ENCODE measurements at regions not wholly inside any gene's neighbourhood (a gene's known extent, or its start where the extent isn't known, plus 50 kb on each side); places are given as distances from the start of the nearest gene placed in this dataset.
"Not testable (repeated sequence)": the region's sequence is repeated elsewhere in the genome, so short reads cannot be mapped to it uniquely, and the experiment has no call there.

DNA sequence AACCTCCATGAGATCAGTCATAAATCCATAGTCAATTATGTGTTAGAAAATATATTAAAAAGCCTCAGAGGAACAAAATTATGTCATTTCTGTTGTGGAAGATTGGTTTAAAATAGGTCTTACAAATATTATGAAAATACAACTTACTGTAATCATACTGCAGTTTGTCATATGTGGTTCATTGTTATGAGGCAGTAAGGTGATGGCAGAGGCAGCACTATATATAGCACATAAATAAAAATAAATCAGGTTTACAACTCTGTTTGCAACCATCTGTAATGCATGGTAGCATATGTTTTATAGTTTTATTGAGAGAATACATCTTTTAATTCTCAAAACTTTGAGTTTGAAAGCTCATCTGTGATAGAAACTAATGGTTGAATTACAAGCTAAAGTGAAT lies 651.4 kb downstream of the PCDH11X start:
- H3K36me3 ChIP-seq (replicated peaks in 1 of 2; ENCODE audit: insufficient read depth in 1 of 2, low read depth in 2 of 2); DNase-seq; H3K4me3 ChIP-seq; H3K27me3 ChIP-seq; intact Hi-C loops (cut with DNase I); ATAC-seq; H3K4me1 ChIP-seq; H3K27ac ChIP-seq; H3K9me3 ChIP-seq: not testable (repeated sequence)

DNA sequence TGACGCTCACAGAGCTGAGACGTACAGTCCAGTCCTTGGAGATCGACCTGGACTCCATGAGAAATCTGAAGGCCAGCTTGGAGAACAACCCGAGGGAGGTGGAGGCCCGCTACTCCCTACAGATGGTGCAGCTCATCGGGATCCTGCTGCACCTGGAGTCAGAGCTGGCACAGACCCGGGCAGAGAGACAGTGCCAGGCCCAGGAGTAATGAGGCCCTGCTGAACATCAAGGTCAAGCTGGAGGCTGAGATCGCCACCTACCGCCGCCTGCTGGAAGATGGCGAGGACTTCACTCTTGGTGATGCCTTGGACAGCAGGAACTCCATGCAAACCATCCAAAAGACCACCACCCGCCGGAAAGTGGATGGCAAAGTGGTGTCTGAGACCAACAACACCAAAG lies 681.4 kb downstream of the PCDH11X start:
- intact Hi-C loops (cut with DNase I); H3K4me1 ChIP-seq; DNase-seq: not testable (repeated sequence)

DNA sequence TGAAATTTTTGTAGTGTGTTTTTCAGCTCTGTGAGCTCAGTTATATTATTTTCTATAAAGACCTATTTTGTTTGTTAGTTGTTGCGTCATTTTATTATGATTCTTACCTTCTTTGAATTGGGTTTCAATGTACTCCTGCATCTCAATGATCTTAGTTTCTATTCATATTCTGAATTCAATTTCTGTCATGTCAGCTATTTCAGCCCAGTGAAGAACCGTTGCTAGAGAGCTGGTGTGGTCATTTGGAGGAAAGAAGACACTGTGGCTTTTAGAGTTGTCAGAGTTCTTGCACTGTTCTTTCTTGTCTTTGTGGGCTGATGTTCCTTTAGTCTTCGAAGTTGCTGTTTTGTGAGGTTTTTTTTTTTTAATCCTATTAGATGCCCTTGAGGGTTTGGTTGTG lies 701.0 kb downstream of the PCDH11X start:
- intact Hi-C loops (cut with DNase I); H3K27ac ChIP-seq; H3K36me3 ChIP-seq (replicated peaks in 1 of 2; ENCODE audit: insufficient read depth in 1 of 2, low read depth in 2 of 2); ATAC-seq; H3K9me3 ChIP-seq; H3K4me1 ChIP-seq; DNase-seq; H3K27me3 ChIP-seq; H3K4me3 ChIP-seq: not testable (repeated sequence)
- WGBS, 2 donors = 59 to 78% methylated on average over 3 of the region's 3 CpGs

More for the DNA sequence above, 681.4 kb downstream of the PCDH11X start:
- not testable (repeated sequence) for H3K4me3 ChIP-seq; H3K9me3 ChIP-seq; H3K27me3 ChIP-seq; ATAC-seq; H3K27ac ChIP-seq; H3K36me3 ChIP-seq (replicated peaks in 1 of 2; ENCODE audit: insufficient read depth in 1 of 2, low read depth in 2 of 2)
- 89% methylated on average over 12 of the region's 13 CpGs; no CpG with 5 or more reads in 1 of the 2 donors for WGBS, 2 donors

DNA sequence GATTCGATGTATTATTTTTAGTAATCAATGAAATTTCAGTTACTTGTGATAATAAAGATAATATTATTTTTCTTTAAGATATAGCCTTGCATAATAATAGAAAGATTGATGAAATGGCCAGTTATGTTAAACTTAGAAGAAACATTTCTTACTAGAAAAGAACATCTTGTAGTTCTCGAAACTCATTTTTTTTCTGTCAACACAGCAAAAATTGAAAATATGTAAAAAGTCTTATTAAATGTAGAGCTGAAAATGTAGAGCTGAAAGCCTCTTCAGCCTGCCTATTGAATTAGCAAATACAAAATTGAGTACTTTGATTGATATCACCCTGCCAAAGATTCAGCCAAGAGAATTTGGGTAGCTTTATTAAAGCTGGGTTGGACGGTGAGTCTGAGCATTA lies 706.3 kb downstream of the PCDH11X start:
- H3K36me3 ChIP-seq (replicated peaks in 1 of 2; ENCODE audit: insufficient read depth in 1 of 2, low read depth in 2 of 2); H3K4me1 ChIP-seq; H3K4me3 ChIP-seq; intact Hi-C loops (cut with DNase I); H3K27ac ChIP-seq; ATAC-seq; H3K27me3 ChIP-seq; DNase-seq; H3K9me3 ChIP-seq: not testable (repeated sequence)
- 64 to 75% methylated on average over 3 of the region's 3 CpGs for WGBS, 2 donors

DNA sequence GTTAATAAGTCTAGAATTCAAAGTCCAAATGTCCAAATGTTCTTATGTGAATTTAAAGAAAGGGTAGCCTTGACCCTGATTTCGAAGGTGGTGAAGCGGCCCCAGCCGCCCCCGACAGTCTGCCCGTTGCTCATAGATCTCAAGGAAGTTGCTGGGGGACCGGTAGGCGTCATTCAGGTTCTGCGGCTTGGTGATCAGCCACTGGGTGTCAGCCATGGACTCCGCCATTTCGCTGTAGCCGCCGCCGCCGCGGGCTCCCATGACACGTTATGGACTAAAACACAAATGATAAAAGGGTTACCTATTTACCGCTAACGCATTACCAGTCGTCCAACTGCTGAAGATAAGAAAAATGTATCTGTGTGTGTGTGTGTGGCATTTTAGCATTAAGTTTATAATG lies 736.1 kb downstream of the PCDH11X start:
- H3K36me3 ChIP-seq (replicated peaks in 1 of 2; ENCODE audit: insufficient read depth in 1 of 2, low read depth in 2 of 2); H3K27me3 ChIP-seq; DNase-seq; H3K4me3 ChIP-seq; ATAC-seq; H3K4me1 ChIP-seq; intact Hi-C loops (cut with DNase I); H3K27ac ChIP-seq; H3K9me3 ChIP-seq: not testable (repeated sequence)
- 88 to 91% methylated on average over 18 to 19 of the region's 19 CpGs for WGBS, 2 donors

DNA sequence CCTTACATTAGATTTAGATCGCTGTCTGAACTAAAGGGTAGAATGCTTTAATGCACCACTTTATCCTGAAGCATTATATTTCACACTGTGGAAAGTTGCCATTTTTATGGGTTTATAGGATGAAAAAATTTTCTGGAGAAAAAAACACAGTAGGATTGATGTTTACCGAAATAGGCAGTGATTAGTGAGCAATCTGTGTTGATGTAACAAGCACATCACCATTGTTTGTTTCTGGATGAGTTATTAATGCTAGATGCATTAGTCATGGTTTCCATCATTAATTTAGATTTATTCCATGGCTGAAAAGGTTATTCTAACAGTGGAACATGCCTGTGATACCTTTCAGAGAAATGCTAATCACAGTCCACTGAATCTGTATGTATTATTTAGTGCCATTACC lies 749.8 kb downstream of the PCDH11X start:
- H3K4me1 ChIP-seq; ATAC-seq; H3K27ac ChIP-seq; DNase-seq; intact Hi-C loops (cut with DNase I); H3K36me3 ChIP-seq (replicated peaks in 1 of 2; ENCODE audit: insufficient read depth in 1 of 2, low read depth in 2 of 2); H3K4me3 ChIP-seq; H3K27me3 ChIP-seq; H3K9me3 ChIP-seq: not testable (repeated sequence)
- WGBS, 2 donors = 31 to 67% methylated on average over 1 to 2 of the region's 2 CpGs

DNA sequence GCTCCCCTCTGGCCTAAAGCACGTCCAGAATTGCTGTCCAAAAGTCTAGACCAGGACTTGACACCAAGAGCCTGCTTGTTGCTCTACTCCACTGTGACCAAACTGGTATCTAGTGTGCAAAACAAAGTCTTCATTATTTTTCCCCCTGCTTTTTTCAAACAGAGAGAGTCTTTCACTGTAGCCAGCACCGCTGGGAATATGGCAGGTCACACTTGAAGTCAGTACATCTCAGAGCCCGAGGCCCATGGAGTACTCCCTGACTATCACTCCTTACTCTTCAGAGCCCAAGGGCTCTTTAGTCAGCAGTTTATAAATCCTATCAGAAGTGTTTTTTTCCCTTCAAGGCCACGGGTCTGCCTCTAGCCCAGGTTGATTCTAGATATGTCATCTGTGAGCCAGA lies 761.3 kb downstream of the PCDH11X start:
- DNase-seq; H3K4me3 ChIP-seq; intact Hi-C loops (cut with DNase I); H3K27me3 ChIP-seq; ATAC-seq; H3K36me3 ChIP-seq (replicated peaks in 1 of 2; ENCODE audit: insufficient read depth in 1 of 2, low read depth in 2 of 2); H3K4me1 ChIP-seq; H3K27ac ChIP-seq; H3K9me3 ChIP-seq: not testable (repeated sequence)
- WGBS, 2 donors = 30 to 37% methylated on average over 3 to 4 of the region's 4 CpGs

DNA sequence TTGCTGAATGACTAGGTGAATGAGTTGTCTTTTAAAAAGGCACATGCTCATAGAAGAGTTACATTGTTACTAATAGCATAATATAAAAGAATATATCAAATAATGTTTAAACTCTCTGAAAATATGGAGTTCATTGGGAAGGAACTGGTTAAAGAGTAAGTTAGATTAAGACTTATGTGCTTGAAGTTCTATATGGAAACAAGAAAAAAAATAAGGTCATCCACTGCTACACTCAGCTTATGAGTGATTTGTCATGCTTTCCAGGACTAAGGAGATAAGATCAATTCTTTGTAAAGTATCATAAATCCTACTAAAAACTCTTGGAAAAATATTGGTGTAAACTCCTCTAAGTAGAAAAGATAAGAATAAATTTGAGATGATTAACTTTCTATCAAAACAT lies 779.1 kb downstream of the PCDH11X start:
- ATAC-seq; H3K36me3 ChIP-seq (replicated peaks in 1 of 2; ENCODE audit: insufficient read depth in 1 of 2, low read depth in 2 of 2); H3K9me3 ChIP-seq; DNase-seq; intact Hi-C loops (cut with DNase I); H3K27ac ChIP-seq; H3K4me3 ChIP-seq; H3K27me3 ChIP-seq; H3K4me1 ChIP-seq: not testable (repeated sequence)

DNA sequence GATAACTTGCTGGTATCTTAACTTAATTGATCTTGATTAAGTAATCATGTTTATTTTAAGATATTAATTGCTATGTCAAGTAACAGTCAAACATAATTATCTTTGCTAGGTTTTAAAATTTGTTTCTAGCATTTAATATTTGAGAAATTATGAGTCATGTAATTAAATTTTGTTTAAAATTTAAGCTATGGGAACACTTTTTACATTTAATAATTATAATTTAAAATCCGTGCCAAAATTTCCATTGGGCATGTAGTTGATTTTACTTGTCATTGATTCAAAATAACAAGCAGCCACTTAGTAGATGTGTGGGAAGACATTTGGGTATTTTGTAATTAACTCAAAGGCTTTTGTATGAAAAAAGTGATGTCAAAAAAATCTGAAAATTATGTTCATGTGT lies 779.6 kb downstream of the PCDH11X start:
- DNase-seq; ATAC-seq; H3K27ac ChIP-seq; H3K9me3 ChIP-seq; intact Hi-C loops (cut with DNase I); H3K4me3 ChIP-seq; H3K27me3 ChIP-seq; H3K4me1 ChIP-seq; H3K36me3 ChIP-seq (replicated peaks in 1 of 2; ENCODE audit: insufficient read depth in 1 of 2, low read depth in 2 of 2): not testable (repeated sequence)
- WGBS, 2 donors = 22 to 26% methylated on average over 1 of the region's 1 CpG

DNA sequence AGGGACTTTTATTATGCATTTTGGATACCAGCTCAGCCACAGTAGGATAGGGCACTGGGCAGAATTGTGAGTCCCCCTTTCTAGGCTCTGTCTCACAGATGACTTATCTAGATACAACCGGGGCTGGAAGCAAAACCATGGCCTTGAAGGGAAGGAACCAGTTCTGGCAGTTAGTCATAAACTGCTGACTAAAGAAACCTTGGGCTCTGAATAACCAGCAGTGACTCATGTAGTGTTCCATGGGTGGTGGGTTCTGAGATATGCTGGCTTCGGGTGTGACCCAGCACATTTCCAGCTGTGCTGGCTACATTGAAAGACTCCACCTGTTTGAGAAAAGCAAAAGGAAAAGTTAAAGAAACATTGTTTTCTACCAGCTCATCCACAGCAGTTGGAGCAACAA lies 780.9 kb downstream of the PCDH11X start:
- H3K27me3 ChIP-seq; H3K36me3 ChIP-seq (replicated peaks in 1 of 2; ENCODE audit: insufficient read depth in 1 of 2, low read depth in 2 of 2); DNase-seq; H3K4me3 ChIP-seq; H3K9me3 ChIP-seq; intact Hi-C loops (cut with DNase I); H3K4me1 ChIP-seq; ATAC-seq; H3K27ac ChIP-seq: not testable (repeated sequence)
- WGBS, 2 donors = 27% methylated on average over 2 of the region's 2 CpGs; no CpG with 5 or more reads in 1 of the 2 donors

DNA sequence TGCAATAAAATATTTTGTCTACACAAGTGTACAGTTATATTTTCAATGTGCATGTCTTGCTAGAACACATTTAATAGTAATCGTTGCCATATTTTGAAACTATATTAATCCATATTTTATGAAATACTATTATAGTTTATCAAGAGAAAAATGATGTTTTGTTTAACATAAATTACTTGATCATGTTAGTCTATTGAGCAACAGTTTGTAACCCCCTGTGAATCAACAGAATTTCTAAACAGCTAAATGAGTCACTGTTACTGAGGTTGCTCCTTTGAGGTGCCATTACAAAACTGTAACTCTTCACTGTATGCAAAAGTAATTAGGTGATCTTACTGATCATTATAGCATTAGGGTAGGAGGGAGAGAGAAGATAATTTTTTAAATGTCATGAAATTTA lies 791.0 kb downstream of the PCDH11X start:
- H3K9me3 ChIP-seq; DNase-seq; H3K27ac ChIP-seq; H3K4me1 ChIP-seq; intact Hi-C loops (cut with DNase I); H3K36me3 ChIP-seq (replicated peaks in 1 of 2; ENCODE audit: insufficient read depth in 1 of 2, low read depth in 2 of 2); H3K4me3 ChIP-seq; H3K27me3 ChIP-seq; ATAC-seq: not testable (repeated sequence)
- 60 to 82% methylated on average over 1 of the region's 1 CpG for WGBS, 2 donors

DNA sequence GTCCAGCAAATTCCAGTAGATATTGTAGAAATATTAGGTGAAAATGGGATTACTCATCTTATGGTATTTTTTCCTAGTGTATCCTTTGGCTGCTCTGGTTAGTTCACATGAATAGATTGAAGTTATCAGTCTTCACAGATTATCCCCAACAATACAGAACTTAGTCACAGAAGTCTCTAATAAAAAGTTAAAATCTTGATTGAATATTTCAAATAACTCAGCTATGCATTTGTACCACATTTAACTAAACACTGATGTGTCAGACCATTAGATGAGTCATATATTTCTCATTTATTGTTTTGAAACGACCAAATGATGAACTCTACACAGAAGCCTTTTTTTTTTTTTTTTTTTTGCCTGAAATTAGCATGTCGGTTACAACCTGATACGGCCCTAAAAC lies 807.5 kb downstream of the PCDH11X start:
- H3K27ac ChIP-seq; H3K27me3 ChIP-seq; intact Hi-C loops (cut with DNase I); H3K4me1 ChIP-seq; H3K4me3 ChIP-seq; DNase-seq; ATAC-seq; H3K9me3 ChIP-seq; H3K36me3 ChIP-seq (replicated peaks in 1 of 2; ENCODE audit: insufficient read depth in 1 of 2, low read depth in 2 of 2): not testable (repeated sequence)
- WGBS, 2 donors = 44 to 47% methylated on average over 3 of the region's 3 CpGs

DNA sequence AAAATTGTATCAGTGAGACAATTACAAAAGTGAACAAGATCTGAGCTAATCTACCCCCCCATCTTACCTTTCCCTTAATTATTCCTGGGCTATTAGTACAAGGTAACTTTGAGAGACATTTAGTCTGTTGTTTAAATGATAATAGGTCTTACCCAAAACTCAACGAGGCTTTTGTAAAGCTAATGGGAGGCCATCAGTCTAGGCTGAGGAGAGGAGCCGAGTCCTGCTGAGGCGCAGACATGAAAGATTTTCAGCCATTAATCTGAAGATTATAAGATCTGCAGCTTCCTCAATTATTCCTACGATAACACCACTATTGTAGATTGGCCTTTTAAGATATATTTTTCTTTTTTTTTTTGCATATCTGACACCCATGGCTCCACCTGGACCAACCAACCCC lies 810.5 kb downstream of the PCDH11X start:
- H3K36me3 ChIP-seq (replicated peaks in 1 of 2; ENCODE audit: insufficient read depth in 1 of 2, low read depth in 2 of 2); intact Hi-C loops (cut with DNase I); ATAC-seq; H3K4me1 ChIP-seq; H3K27ac ChIP-seq; H3K4me3 ChIP-seq; DNase-seq; H3K9me3 ChIP-seq; H3K27me3 ChIP-seq: not testable (repeated sequence)
- WGBS, 2 donors = 60 to 69% methylated on average over 4 of the region's 4 CpGs
